Fibroblast of the aortic adventitia (primary cell): ENCODE measurements at regions not wholly inside any gene's neighbourhood (a gene's known extent, or its start where the extent isn't known, plus 50 kb on each side); places are given as distances from the start of the nearest gene placed in this dataset.

ENCODE experiments used
- DNase-seq: peaks from one replicate; pipeline ENCODE4 v3.0.0-alpha.2; 2010; ENCODE audit warnings: low read depth
- H3K4me3 ChIP-seq: 2 replicates; pipeline ENCODE4 v1.5.1; 2011; ENCODE audit warnings: low read depth, mild to moderate bottlenecking, control low read depth, low read length, moderate library complexity
- TF ChIP-seq, protein P1 (sequence below): IDR thresholded peaks from 2 replicates; pipeline ENCODE4 v1.5.1; 2011; ENCODE audit warnings: mild to moderate bottlenecking, low read length, control low read depth, inconsistent platforms; ENCODE audit not compliant: insufficient read depth

DNA sequence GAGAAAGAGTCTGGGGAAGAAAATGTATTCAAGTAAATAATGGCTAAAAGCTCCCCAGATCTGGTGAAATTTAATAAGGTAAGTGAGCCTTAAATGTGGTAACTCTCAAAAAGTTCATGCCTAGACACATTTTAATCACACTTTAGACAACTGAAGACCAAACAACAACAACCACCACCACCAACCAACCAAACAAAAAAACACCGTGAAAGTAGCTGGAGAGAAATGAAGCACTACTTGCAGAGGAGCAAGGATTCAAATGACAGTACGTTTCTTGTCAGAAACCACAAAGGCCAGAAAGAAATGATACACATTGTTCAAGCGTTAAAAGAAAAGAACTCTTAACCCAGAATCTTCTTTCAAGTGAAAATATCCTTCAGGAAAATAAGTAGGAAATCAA is 208.3 kb downstream of the MYRFL start:
- TF ChIP-seq, protein P1, sequence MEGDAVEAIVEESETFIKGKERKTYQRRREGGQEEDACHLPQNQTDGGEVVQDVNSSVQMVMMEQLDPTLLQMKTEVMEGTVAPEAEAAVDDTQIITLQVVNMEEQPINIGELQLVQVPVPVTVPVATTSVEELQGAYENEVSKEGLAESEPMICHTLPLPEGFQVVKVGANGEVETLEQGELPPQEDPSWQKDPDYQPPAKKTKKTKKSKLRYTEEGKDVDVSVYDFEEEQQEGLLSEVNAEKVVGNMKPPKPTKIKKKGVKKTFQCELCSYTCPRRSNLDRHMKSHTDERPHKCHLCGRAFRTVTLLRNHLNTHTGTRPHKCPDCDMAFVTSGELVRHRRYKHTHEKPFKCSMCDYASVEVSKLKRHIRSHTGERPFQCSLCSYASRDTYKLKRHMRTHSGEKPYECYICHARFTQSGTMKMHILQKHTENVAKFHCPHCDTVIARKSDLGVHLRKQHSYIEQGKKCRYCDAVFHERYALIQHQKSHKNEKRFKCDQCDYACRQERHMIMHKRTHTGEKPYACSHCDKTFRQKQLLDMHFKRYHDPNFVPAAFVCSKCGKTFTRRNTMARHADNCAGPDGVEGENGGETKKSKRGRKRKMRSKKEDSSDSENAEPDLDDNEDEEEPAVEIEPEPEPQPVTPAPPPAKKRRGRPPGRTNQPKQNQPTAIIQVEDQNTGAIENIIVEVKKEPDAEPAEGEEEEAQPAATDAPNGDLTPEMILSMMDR: no peak
- no peak overlapping the region for H3K4me3 ChIP-seq
- DNase-seq: no peak

GRCh38 chr12:70040141-70040540 is 203.1 kb upstream of the CNOT2 start:
- no peak overlapping the region for H3K4me3 ChIP-seq
- peak; percentile 86 for DNase-seq
- TF ChIP-seq, protein P1: peak; percentile 53

DNA sequence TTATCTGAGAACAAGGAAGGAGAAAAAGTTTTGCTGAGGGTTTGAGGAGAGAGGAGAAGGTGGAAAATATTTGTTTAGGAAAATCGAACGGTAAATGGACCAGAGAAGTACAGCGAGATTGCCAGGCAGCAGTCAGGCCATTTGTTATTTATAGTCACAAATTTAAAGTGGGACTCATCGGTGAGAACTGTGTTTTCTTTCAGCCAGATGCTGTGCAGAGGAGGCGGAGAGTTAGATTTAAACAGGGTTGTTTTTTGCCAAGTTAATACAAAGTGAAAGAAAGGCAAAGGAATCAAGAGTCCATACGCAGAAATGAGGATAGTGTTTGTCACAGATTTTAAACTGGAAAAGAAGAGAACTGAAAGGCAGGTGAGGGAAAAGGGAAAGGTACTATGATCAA is 200.6 kb upstream of the CNOT2 start:
- peak; percentile 4 for DNase-seq
- no peak overlapping the region for H3K4me3 ChIP-seq
- TF ChIP-seq, protein P1: no peak

DNA sequence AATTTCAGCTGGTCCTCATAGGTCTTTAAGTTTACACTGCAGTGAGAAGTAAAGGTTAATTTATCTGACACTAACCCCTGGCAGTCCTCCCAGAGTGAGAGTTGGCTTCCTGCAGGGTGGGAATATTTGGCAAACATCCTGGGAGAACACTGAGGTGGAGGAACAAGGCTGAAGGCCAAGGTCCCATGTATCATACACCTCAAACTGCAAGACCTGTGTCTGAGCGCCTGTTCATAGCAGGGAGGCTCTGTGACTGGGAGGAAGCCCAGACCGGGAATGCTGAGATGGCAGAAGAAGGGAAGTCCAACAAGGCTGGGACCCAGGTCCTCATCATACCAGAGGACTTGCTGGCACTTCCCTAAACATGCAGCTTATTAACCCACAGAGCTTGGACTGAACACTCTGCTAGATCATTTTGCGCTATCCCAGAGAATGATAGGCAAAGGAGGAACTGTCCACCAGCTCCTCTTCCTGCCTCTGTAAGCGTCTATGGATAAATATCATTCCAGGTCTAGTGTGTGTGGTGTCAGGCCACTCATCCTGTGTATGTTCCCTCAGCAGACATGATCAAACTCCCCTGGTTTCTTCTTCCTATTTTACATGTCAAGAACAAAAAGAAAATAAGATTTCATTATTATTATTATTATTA is 199.6 kb upstream of the CNOT2 start:
- DNase-seq: peak; percentile 37
- TF ChIP-seq, protein P1: no peak
- no peak overlapping the region for H3K4me3 ChIP-seq

DNA sequence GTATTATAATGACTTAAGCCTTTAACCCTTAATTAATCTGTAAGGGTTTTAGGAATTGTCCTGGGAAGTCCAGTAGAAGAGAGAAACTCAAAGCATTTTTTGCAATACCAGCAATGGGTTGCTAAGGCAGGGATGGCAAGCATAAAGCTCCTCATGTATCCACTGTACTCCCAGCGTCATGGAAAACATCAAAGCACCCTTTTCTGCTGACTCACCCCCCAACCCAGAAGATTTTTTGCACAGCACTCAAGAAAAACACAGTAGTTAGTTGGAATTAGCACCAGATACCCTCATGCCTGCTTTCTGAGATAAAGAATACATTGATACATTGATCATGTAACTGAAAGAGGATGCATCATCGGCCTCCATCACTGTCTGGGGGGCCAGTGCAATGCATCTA is 199.1 kb upstream of the CNOT2 start:
- peak; percentile 36 for DNase-seq
- H3K4me3 ChIP-seq: no peak overlapping the region
- TF ChIP-seq, protein P1: no peak

DNA sequence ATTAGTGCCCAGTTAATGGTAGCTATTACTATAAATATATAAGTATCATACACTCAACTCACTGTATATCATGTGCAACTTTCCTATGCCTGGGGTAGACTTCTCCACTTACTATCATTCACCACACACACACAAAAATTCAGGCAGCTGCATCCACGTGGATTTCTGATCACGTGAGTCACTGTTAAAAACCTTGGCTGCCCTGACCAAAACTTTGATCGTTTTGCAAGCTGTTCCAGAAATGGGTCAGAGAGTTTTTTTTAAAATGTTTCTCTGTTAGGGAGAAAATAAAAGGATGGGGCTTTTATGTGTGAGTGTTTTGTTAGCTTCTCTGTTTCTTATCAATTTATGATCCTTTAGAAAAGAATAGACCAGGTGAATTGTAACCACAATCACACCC is 198.2 kb upstream of the CNOT2 start:
- DNase-seq: peak; percentile 66
- H3K4me3 ChIP-seq: no peak overlapping the region
- TF ChIP-seq, protein P1: no peak

DNA sequence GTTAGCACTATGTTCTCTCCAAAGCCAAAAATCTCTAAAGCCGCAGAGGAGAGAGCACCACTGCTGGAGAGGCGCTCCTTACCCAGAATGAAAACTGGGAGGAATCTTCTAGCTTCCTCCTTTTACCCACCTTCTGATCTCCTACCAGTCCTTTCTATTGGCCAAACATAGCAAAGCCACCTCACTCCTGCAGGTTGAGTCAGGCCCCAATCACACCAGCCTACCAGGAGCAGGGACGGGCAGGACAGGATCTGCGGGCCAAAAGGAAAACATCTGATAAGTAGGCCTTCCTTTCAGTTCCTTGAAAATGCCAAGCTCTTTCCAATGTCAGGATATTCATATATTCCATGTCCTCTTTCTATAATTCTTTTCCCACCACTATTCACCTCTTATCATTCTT is 197.7 kb upstream of the CNOT2 start:
- H3K4me3 ChIP-seq: no peak overlapping the region
- DNase-seq: no peak
- TF ChIP-seq, protein P1: no peak
